GM13977 (cell line): ENCODE measurements at regions not wholly inside any gene's neighbourhood (a gene's known extent, or its start where the extent isn't known, plus 50 kb on each side); places are given as distances from the start of the nearest gene placed in this dataset.
A peak's percentile ranks its signal among the peaks of the same experiment; 100 is the strongest.

Experiments used
- DNase-seq: peaks from one replicate; pipeline ENCODE4 v3.0.0; 2012; ENCODE audit warnings: low spot score
- in situ Hi-C: fragments of 300-500 bp; cut with MboI; formaldehyde crosslinking; loops from one replicate; pipeline ENCODE4 v1.12.0; 2022; ENCODE audit warnings: low sequenced_read_pairs, low pct_unique_long_range_greater_than_20kb, mixed read lengths, inconsistent platforms; ENCODE audit not compliant: unreplicated experiment
- TF ChIP-seq, protein P1 (sequence below): IDR thresholded peaks from 2 replicates; pipeline ENCODE4 v1.5.1; 2012; ENCODE audit warnings: mild to moderate bottlenecking, control low read depth; ENCODE audit not compliant: insufficient read depth; ENCODE audit errors: extremely low read depth, missing control alignments

GRCh38 chr6:25174678-25175077 is 104.5 kb upstream of the CARMIL1 start:
- TF ChIP-seq, protein P1, sequence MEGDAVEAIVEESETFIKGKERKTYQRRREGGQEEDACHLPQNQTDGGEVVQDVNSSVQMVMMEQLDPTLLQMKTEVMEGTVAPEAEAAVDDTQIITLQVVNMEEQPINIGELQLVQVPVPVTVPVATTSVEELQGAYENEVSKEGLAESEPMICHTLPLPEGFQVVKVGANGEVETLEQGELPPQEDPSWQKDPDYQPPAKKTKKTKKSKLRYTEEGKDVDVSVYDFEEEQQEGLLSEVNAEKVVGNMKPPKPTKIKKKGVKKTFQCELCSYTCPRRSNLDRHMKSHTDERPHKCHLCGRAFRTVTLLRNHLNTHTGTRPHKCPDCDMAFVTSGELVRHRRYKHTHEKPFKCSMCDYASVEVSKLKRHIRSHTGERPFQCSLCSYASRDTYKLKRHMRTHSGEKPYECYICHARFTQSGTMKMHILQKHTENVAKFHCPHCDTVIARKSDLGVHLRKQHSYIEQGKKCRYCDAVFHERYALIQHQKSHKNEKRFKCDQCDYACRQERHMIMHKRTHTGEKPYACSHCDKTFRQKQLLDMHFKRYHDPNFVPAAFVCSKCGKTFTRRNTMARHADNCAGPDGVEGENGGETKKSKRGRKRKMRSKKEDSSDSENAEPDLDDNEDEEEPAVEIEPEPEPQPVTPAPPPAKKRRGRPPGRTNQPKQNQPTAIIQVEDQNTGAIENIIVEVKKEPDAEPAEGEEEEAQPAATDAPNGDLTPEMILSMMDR: no peak
- no peak for DNase-seq
- in situ Hi-C loops: no loop called here

DNA sequence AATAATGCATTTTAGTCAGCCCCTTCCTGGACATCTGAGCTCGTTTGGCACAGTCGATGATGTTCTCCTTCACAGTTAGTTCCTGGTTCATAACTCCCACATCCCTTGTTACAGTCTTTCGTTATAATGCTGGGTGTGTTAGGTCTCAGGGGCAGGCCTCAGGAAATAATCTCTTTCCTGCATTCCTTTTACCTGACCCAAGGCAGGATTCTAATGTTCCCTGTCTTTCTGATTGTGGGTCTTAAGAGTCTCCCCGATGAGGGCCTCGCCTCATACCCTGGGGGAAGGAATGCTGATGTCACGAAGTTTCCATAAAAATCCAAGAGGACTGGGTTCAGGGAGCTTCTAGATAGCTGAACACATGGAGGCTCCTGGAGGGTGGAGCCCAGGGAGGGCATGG is 104.0 kb upstream of the CARMIL1 start:
- TF ChIP-seq, protein P1: no peak
- in situ Hi-C loops: no loop called here
- DNase-seq: no peak

- no peak for DNase-seq
- in situ Hi-C loops: no loop called here
- TF ChIP-seq, protein P1: peak; percentile 17
Measured at GRCh38 chr6:25175681-25176080, 103.5 kb upstream of the CARMIL1 start.

- TF ChIP-seq, protein P1: no peak
- in situ Hi-C loops: no loop called here
- no peak for DNase-seq
Measured at GRCh38 chr6:25176466-25176865, 102.7 kb upstream of the CARMIL1 start.

DNA sequence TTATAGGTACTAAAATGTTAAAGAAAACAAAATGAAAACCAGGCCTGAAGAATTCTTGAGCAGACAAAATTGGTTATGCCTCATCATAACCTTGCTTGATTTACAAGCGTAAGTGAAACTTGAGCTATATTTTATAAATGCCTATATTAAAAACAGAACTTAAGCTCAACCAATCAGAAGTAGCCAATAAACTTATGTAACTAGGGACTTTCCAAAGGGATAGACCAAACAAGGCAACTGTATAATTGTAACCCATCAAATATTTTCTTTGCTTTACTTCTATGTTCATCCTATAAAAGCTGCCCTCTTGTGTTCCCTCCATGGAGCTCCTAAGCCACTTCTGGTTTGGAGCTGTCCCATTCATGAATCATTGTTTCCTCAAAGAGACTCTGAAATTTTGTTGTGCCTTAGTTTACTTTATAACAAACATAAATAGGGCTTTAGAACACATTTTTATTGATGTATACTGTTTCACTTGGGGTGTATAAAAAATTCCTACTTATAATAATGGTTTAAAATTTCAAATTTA is 101.6 kb upstream of the CARMIL1 start:
- DNase-seq: no peak
- TF ChIP-seq, protein P1: no peak
- in situ Hi-C loops: no loop called here

- TF ChIP-seq, protein P1: no peak
- in situ Hi-C loops: no loop called here
- no peak for DNase-seq
Measured at GRCh38 chr6:25178336-25179035, 100.7 kb upstream of the CARMIL1 start.
